Stimulated activated CD8-positive, alpha-beta memory T cell treated with anti-CD3 and anti-CD28 coated beads, Interleukin-2, amount 100 ng/mL, for 48 hours (primary cell): ENCODE measurements at regions not wholly inside any gene's neighbourhood (a gene's known extent, or its start where the extent isn't known, plus 50 kb on each side); places are given as distances from the start of the nearest gene placed in this dataset.

ENCODE experiments used
- DNase-seq, 2 donors: peaks; one replicate each; pipeline ENCODE4 v3.0.0-alpha.2; 2020; ENCODE audit warnings: low read depth in 2 of 2

GRCh38 chr6:165825256-165825815 is 162.3 kb upstream of the PDE10A start:
- no peak for DNase-seq

- DNase-seq: no peak
These were observed 160.7 kb upstream of the PDE10A start for GRCh38 chr6:165823609-165824326.

- no peak for DNase-seq
These were observed 159.5 kb upstream of the PDE10A start for GRCh38 chr6:165822501-165822900.

- DNase-seq: no peak
These were observed 158.7 kb upstream of the PDE10A start for GRCh38 chr6:165821754-165822153.

GRCh38 chr6:165820934-165821333 is 157.9 kb upstream of the PDE10A start:
- no peak for DNase-seq

- DNase-seq: no peak
These were observed 157.4 kb upstream of the PDE10A start for GRCh38 chr6:165820407-165820806.

GRCh38 chr6:165819394-165819793 is 156.4 kb upstream of the PDE10A start:
- no peak for DNase-seq

GRCh38 chr6:165818200-165818599 is 155.2 kb upstream of the PDE10A start:
- no peak for DNase-seq

GRCh38 chr6:165817771-165818170 is 154.7 kb upstream of the PDE10A start:
- no peak for DNase-seq

GRCh38 chr6:165817148-165817547 is 154.1 kb upstream of the PDE10A start:
- no peak for DNase-seq

GRCh38 chr6:165814679-165815078 is 151.6 kb upstream of the PDE10A start:
- DNase-seq: no peak

- DNase-seq: no peak
These were observed 148.5 kb upstream of the PDE10A start for GRCh38 chr6:165811512-165811911.

GRCh38 chr6:165808021-165808420 is 145.0 kb upstream of the PDE10A start:
- no peak for DNase-seq

- DNase-seq: no peak
These were observed 144.4 kb upstream of the PDE10A start for GRCh38 chr6:165807249-165807960.

- DNase-seq: no peak
These were observed 143.2 kb upstream of the PDE10A start for GRCh38 chr6:165806126-165806810.

GRCh38 chr6:165805636-165806035 is 142.6 kb upstream of the PDE10A start:
- no peak for DNase-seq

GRCh38 chr6:165805067-165805555 is 142.1 kb upstream of the PDE10A start:
- no peak for DNase-seq

- no peak for DNase-seq
These were observed 141.5 kb upstream of the PDE10A start for GRCh38 chr6:165804331-165805066.

- no peak for DNase-seq
These were observed 137.3 kb upstream of the PDE10A start for GRCh38 chr6:165800337-165800736.

GRCh38 chr6:165799391-165800153 is 136.5 kb upstream of the PDE10A start:
- DNase-seq: no peak

GRCh38 chr6:165798991-165799390 is 135.9 kb upstream of the PDE10A start:
- no peak for DNase-seq
